Kidney (tissue), 13 donors: ENCODE measurements at regions not wholly inside any gene's neighbourhood (a gene's known extent, or its start where the extent isn't known, plus 50 kb on each side); places are given as distances from the start of the nearest gene placed in this dataset.

Experiments
- DNase-seq, 5 donors: peaks; one replicate each; pipeline ENCODE4 v3.0.0-alpha.2; 2013 to 2020
- FAIRE-seq: peaks from 2 replicates; lab custom pipeline; 2012; peaks lifted over from hg19 to GRCh38; lab: Jason Lieb, UNC
- H3K27ac ChIP-seq, 2 donors: one replicate each; pipeline ENCODE4 v1.7.0; 2013; ENCODE audit warnings: low read depth in 2 of 2, low read length in 2 of 2, inconsistent platforms in 1 of 2
- H3K27me3 ChIP-seq: one replicate; pipeline ENCODE4 v1.7.1; 2013; ENCODE audit warnings: low read length, inconsistent platforms; ENCODE audit not compliant: control insufficient read depth, insufficient read depth
- H3K36me3 ChIP-seq, 3 donors: one replicate each; pipeline versions ENCODE4 v1.7.0 to v1.7.1; 2013; ENCODE audit warnings: low read length in 3 of 3, control low read depth in 1 of 3, inconsistent platforms in 1 of 3; ENCODE audit not compliant: insufficient read depth in 3 of 3, control insufficient read depth in 2 of 3
- H3K4me1 ChIP-seq, 3 donors: one replicate each; pipeline versions ENCODE4 v1.7.0 to v1.7.1; 2013; ENCODE audit warnings: low read length in 3 of 3, inconsistent platforms in 1 of 3, low read depth in 1 of 3; ENCODE audit not compliant: control insufficient read depth in 2 of 3, insufficient read depth in 2 of 3
- H3K4me3 ChIP-seq, 3 donors: one replicate each; pipeline versions ENCODE4 v1.7.0 to v1.8.1; 2013; ENCODE audit warnings: low read length in 3 of 3, control low read depth in 1 of 3, inconsistent platforms in 1 of 3
- H3K9ac ChIP-seq, 3 donors: one replicate each; pipeline versions ENCODE4 v1.7.0 to v1.7.1; 2013; ENCODE audit warnings: low read length in 3 of 3, control low read depth in 1 of 3, inconsistent platforms in 1 of 3
- H3K9me3 ChIP-seq, 3 donors: one replicate each; pipeline versions ENCODE4 v1.7.0 to v1.7.1; 2013; ENCODE audit warnings: low read length in 3 of 3, control low read depth in 1 of 3, inconsistent platforms in 1 of 3; ENCODE audit not compliant: control insufficient read depth in 2 of 3, insufficient read depth in 1 of 3
- intact Hi-C: fragments of 100-400 bp; cut with DNase I; formaldehyde crosslinking; loops from one replicate; pipeline ENCODE4 v1.11.1; 2022
- TF ChIP-seq, protein P1 (sequence below): IDR thresholded peaks from 3 replicates; pipeline ENCODE4 v1.5.1; 2012; ENCODE audit warnings: mild to moderate bottlenecking, moderate library complexity, borderline replicate concordance; ENCODE audit not compliant: insufficient read depth; ENCODE audit errors: extremely low read depth
- donor health status: control.
- donor health status: control.
- donor health status: control.
- donor health status: control.
- donor health status: control.
- donor health status: DM: yes; HTN: yes; CAD: no.
- donor health status: Normal renal cell carcinoma (clear cell type).

DNA sequence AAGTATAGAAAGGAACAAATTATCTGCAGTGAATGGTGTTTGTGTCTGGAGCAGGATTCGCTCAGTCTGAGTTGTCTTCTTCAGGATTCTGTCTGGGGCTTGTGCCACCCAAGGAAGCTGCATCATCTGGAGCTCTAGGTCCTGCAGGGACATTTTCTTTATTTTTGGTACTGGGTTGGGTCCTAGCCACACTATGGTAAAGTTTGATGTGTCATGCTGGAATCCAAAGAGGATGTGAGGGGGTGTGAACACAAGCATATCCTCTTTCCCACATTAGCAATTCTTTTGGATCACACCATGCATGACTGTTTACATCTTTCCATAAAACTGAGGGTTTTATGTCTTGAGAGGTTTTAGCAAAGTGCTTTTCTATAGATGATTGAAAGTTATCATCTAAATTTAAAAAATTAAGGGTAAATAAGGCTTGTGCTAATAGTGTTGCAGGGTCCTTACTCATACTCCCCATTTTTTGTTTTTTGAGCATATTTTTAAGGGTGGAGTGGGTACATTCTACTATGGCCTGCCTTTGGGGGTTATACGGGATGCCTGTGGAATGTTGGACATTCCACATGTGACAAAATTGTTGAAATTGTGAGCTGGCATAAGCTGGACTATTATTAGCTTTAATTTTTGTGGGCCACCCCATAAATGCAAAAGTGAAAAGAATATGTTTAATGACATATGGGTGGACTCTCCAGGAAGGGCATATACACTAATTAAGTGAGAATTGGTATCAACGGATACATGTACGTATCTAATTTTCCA lies 152.0 kb upstream of the HMCN1 start:
- Histone ChIP-seq H3K27ac (no peak overlapping the region), H3K27me3 (no peaks in the 10 kb centered on the region), H3K36me3 (no peaks in the 10 kb centered on the region), H3K4me1 (no peaks in the 10 kb centered on the region), H3K9me3 (peaks cover 0 to 36% (median 2%) of the 10 kb centered on the region in 3 donors), H3K9ac (no peak overlapping the region), H3K4me3 (no peak overlapping the region)
- FAIRE-seq, result no peak
- intact Hi-C loops, result no loop called here
- TF ChIP-seq, protein P1, sequence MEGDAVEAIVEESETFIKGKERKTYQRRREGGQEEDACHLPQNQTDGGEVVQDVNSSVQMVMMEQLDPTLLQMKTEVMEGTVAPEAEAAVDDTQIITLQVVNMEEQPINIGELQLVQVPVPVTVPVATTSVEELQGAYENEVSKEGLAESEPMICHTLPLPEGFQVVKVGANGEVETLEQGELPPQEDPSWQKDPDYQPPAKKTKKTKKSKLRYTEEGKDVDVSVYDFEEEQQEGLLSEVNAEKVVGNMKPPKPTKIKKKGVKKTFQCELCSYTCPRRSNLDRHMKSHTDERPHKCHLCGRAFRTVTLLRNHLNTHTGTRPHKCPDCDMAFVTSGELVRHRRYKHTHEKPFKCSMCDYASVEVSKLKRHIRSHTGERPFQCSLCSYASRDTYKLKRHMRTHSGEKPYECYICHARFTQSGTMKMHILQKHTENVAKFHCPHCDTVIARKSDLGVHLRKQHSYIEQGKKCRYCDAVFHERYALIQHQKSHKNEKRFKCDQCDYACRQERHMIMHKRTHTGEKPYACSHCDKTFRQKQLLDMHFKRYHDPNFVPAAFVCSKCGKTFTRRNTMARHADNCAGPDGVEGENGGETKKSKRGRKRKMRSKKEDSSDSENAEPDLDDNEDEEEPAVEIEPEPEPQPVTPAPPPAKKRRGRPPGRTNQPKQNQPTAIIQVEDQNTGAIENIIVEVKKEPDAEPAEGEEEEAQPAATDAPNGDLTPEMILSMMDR, result no peak
- DNase-seq, result no peak

DNA sequence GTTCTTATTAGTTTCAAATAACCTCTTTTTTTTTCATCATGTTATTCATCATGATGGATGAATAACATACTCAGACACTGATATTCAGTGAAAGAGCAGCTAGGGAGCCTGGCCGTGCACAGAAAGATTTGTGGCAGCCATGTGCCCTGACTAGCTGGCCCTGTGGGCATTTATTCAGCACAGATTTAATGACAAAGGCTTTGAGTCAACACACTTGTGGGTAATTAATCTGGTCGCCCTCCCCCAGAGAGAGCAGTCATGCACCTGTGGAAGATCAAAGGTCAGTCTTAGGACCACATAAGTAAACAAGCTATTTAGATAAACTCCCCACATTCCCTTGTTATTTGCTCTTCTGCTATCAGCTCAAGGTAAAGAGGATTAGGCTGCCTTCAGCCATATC lies 153.2 kb upstream of the HMCN1 start:
- Histone ChIP-seq H3K9me3 (peaks cover 0 to 28% (median 2%) of the 10 kb centered on the region in 3 donors), H3K36me3 (no peaks in the 10 kb centered on the region), H3K27me3 (no peaks in the 10 kb centered on the region), H3K27ac (no peak overlapping the region), H3K4me3 (no peak overlapping the region), H3K4me1 (no peaks in the 10 kb centered on the region), H3K9ac (no peak overlapping the region)
- DNase-seq (no peak), FAIRE-seq (no peak)
- TF ChIP-seq, protein P1, result no peak
- intact Hi-C loops, result no loop called here

DNA sequence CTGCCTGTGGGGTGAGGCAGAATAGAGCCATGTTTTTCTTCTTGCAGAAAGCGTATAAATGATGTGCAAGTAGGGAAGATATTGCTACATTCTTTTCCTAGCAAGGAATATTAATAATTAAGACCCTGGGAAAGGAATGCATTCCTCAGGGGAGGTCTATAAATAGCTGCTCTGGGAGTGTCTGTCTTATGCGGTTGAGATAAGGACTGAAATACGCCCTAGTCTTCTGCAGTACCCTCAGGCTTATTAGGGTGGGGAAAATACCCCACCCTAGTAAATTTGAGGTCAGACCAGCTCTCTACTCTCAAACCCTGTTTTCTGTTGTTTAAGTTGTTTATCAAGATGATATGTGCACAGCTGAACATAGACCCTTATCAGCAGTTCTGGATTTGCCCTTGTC lies 155.9 kb upstream of the HMCN1 start:
- Histone ChIP-seq H3K27me3 (no peaks in the 10 kb centered on the region), H3K36me3 (no peaks in the 10 kb centered on the region), H3K27ac (no peak overlapping the region), H3K4me1 (peaks cover 4 to 10% (median 7%) of the 10 kb centered on the region in 3 donors), H3K9me3 (peaks cover 0 to 16% (median 2%) of the 10 kb centered on the region in 3 donors), H3K9ac (no peak overlapping the region), H3K4me3 (no peak overlapping the region)
- TF ChIP-seq, protein P1, result no peak
- FAIRE-seq (no peak), DNase-seq (no peak)
- intact Hi-C loops, result no loop called here
